ENCODE measurements at regions not wholly inside any gene's neighbourhood (a gene's known extent, or its start where the extent isn't known, plus 50 kb on each side); places are given as distances from the start of the nearest gene placed in this dataset.

GRCh38 chr2:3091696-3092095 is 285.9 kb downstream of the EIPR1 start:
- no peaks in the 10 kb centered on the region for H3K4me1 Mint-ChIP-seq
- H3K9me3 Mint-ChIP-seq: peaks cover 11% of the 10 kb centered on the region
- ChIA-PET POLR2A (no interaction called here), CTCF (no interaction called here)
- H3K4me3 Mint-ChIP-seq: no peak overlapping the region
- intact Hi-C loops (cut with micrococcal nuclease): no loop called here
- H3K36me3 Mint-ChIP-seq (ENCODE audit: low read depth): no peaks in the 10 kb centered on the region
- DNase-seq (no peak), ATAC-seq (ENCODE audit: low read depth) (no peak)
- H3K27me3 Mint-ChIP-seq: no peaks in the 10 kb centered on the region
- TF ChIP-seq, protein P1, sequence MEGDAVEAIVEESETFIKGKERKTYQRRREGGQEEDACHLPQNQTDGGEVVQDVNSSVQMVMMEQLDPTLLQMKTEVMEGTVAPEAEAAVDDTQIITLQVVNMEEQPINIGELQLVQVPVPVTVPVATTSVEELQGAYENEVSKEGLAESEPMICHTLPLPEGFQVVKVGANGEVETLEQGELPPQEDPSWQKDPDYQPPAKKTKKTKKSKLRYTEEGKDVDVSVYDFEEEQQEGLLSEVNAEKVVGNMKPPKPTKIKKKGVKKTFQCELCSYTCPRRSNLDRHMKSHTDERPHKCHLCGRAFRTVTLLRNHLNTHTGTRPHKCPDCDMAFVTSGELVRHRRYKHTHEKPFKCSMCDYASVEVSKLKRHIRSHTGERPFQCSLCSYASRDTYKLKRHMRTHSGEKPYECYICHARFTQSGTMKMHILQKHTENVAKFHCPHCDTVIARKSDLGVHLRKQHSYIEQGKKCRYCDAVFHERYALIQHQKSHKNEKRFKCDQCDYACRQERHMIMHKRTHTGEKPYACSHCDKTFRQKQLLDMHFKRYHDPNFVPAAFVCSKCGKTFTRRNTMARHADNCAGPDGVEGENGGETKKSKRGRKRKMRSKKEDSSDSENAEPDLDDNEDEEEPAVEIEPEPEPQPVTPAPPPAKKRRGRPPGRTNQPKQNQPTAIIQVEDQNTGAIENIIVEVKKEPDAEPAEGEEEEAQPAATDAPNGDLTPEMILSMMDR (IDR thresholded peaks at IDR 0.05): no peak
- H3K27ac Mint-ChIP-seq: no peak overlapping the region

- CTCF ChIA-PET: no interaction called here
- Mint-ChIP-seq H3K27me3 (peaks cover 11% of the 10 kb centered on the region), H3K36me3 (ENCODE audit: low read depth) (no peaks in the 10 kb centered on the region), H3K4me3 (no peak overlapping the region), H3K27ac (no peak overlapping the region), H3K9me3 (peaks cover 8% of the 10 kb centered on the region), H3K4me1 (no peaks in the 10 kb centered on the region)
- TF ChIP-seq, protein P1 (IDR thresholded peaks at IDR 0.05): no peak
- intact Hi-C loops (cut with micrococcal nuclease): no loop called here
- POLR2A ChIA-PET: no interaction called here
- no peak for ATAC-seq (ENCODE audit: low read depth)
- DNase-seq: no peak
Observed at GRCh38 chr2:3082705-3083104, 294.9 kb downstream of the EIPR1 start.

- Mint-ChIP-seq H3K4me3 (no peak overlapping the region), H3K4me1 (no peaks in the 10 kb centered on the region), H3K9me3 (peaks cover 5% of the 10 kb centered on the region), H3K36me3 (ENCODE audit: low read depth) (no peaks in the 10 kb centered on the region), H3K27me3 (peaks cover 11% of the 10 kb centered on the region), H3K27ac (no peak overlapping the region)
- ChIA-PET POLR2A (no interaction called here), CTCF (no interaction called here)
- TF ChIP-seq, protein P1 (IDR thresholded peaks at IDR 0.05): no peak
- ATAC-seq (ENCODE audit: low read depth) (no peak), DNase-seq (no peak)
- intact Hi-C loops (cut with micrococcal nuclease): no loop called here
Observed at GRCh38 chr2:3079959-3080948, 297.4 kb downstream of the EIPR1 start.

- POLR2A ChIA-PET: no interaction called here
- H3K4me3 Mint-ChIP-seq: no peak overlapping the region
- H3K27me3 Mint-ChIP-seq: peaks cover 12% of the 10 kb centered on the region
- H3K36me3 Mint-ChIP-seq (ENCODE audit: low read depth): no peaks in the 10 kb centered on the region
- DNase-seq (no peak), ATAC-seq (ENCODE audit: low read depth) (no peak)
- H3K4me1 Mint-ChIP-seq: no peaks in the 10 kb centered on the region
- intact Hi-C loops (cut with micrococcal nuclease): no loop called here
- TF ChIP-seq, protein P1 (IDR thresholded peaks at IDR 0.05): no peak
- peaks cover 4% of the 10 kb centered on the region for H3K9me3 Mint-ChIP-seq
- CTCF ChIA-PET: no interaction called here
- no peak overlapping the region for H3K27ac Mint-ChIP-seq
Observed at GRCh38 chr2:3079466-3079865, 298.2 kb downstream of the EIPR1 start.

GRCh38 chr2:3078684-3079083 is 298.9 kb downstream of the EIPR1 start:
- intact Hi-C loops (cut with micrococcal nuclease): no loop called here
- ChIA-PET POLR2A (no interaction called here), CTCF (no interaction called here)
- Mint-ChIP-seq H3K27ac (no peak overlapping the region), H3K4me3 (no peak overlapping the region), H3K36me3 (ENCODE audit: low read depth) (no peaks in the 10 kb centered on the region), H3K4me1 (no peaks in the 10 kb centered on the region), H3K27me3 (peaks cover 12% of the 10 kb centered on the region), H3K9me3 (peaks cover 4% of the 10 kb centered on the region)
- DNase-seq (no peak), ATAC-seq (ENCODE audit: low read depth) (no peak)
- TF ChIP-seq, protein P1 (IDR thresholded peaks at IDR 0.05): no peak
